LNCaP clone FGC (cell line): ENCODE measurements at regions not wholly inside any gene's neighbourhood (a gene's known extent, or its start where the extent isn't known, plus 50 kb on each side); places are given as distances from the start of the nearest gene placed in this dataset.

Source experiments
- DNase-seq: peaks from one replicate; pipeline ENCODE4 v3.0.0-alpha.2; 2011; ENCODE audit warnings: low read depth
- H3K4me3 ChIP-seq: 2 replicates; pipeline ENCODE4 v1.5.1; 2011; ENCODE audit warnings: mild to moderate bottlenecking, low read depth, low read length, control low read depth
- CTCF ChIP-seq: IDR thresholded peaks from 2 replicates; pipeline ENCODE4 v1.5.1; 2012; ENCODE audit warnings: mild to moderate bottlenecking; ENCODE audit not compliant: control insufficient read depth, insufficient read depth; ENCODE audit errors: extremely low read depth

- no peak overlapping the region for H3K4me3 ChIP-seq
- TF ChIP-seq CTCF: no peak
- no peak for DNase-seq
Observed at GRCh38 chrX:42686296-42686695, 91.7 kb downstream of the PPP1R2C start.

- no peak for TF ChIP-seq CTCF
- no peak overlapping the region for H3K4me3 ChIP-seq
- DNase-seq: no peak
Observed at GRCh38 chrX:42684065-42684464, 93.9 kb downstream of the PPP1R2C start.

- no peak overlapping the region for H3K4me3 ChIP-seq
- peak; percentile 22; the same call in 1 of the 2 replicates for TF ChIP-seq CTCF
- DNase-seq: no peak
Observed at GRCh38 chrX:42680666-42681065, 97.3 kb downstream of the PPP1R2C start.

GRCh38 chrX:42678133-42678532, 99.8 kb downstream of the PPP1R2C start:
- peak; percentile 47 for TF ChIP-seq CTCF
- no peak overlapping the region for H3K4me3 ChIP-seq
- peak; percentile 83 for DNase-seq

DNA sequence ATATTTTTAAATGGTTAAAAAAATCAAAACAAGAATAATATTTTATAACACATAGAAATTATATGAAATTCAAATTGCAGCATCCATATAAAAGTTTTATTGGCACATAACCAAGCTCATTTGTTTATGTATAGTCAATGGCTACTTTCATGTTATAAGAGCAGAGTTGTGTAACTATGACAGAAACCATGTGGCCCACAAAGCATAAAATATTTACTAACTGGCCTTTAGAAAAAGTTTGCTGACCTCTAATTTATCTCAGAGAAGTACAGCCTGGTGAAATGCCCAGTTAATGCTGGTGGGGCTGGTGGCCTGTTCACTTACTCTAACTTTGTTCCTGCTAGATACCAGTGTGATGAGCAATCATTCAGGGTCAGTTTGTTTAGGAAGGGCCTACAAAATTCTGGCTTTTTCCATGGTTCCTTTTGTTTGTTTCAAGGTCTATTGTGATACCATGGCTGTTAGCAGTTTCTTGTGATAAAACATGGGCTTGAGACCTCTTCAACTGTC, 104.6 kb downstream of the PPP1R2C start:
- no peak for DNase-seq
- H3K4me3 ChIP-seq: no peak overlapping the region
- TF ChIP-seq CTCF: no peak

DNA sequence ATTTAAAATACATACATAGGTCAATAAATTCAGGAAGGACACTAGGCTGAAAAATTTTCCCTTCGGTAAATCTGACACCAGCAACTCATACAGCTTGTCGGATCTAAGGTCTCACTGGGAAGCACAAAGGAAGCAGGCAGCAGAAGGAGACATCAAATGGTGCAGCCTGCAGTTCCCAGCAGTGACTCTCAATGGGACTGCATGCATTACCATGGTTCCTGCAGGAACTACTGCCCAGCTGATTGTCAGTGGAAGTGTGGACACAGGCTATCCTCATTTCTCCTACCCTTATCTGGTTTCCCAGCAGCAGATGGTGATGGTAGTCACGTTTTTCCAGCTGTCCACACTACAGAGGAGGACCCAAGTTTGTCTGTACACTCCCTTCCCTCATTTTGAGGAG, 113.3 kb downstream of the PPP1R2C start:
- no peak for TF ChIP-seq CTCF
- no peak for DNase-seq
- H3K4me3 ChIP-seq: no peak overlapping the region

DNA sequence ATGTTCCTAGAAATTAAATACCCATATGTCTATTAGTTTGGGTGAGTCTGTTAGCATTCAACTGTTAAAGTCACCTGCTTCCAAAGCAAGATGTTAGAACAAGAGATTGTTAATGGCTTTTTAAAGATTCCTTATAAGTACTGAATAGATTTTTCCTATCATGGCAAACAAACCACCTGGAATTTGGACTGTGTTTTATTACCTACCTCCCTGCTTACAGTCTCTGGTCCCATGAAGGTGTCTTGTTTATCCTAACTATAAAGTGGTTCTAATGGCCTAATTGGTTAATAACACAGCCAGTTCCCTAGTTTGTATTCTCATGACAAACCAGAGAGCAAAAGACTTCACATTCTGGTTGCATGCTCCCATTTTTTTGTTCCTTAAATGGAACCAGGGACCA, 149.5 kb downstream of the PPP1R2C start:
- DNase-seq: no peak
- H3K4me3 ChIP-seq: no peak overlapping the region
- TF ChIP-seq CTCF: no peak
